BJ (cell line): ENCODE measurements at regions not wholly inside any gene's neighbourhood (a gene's known extent, or its start where the extent isn't known, plus 50 kb on each side); places are given as distances from the start of the nearest gene placed in this dataset.

Experiments used
- CTCF ChIA-PET: fragments of 350-600 bp; formaldehyde crosslinking; extraction: SDS; loops from one replicate; lab custom pipeline; 2021; ENCODE audit warnings: antibody characterized with exemption, inconsistent platforms; lab: Yijun Ruan, JAX
- POLR2A ChIA-PET: fragments of 300-600 bp; sonication (Branson Sonifier 250); formaldehyde crosslinking; extraction: SDS; loops from one replicate; lab custom pipeline; 2021; ENCODE audit warnings: antibody characterized with exemption; lab: Charles Lee
- DNase-seq: peaks from one replicate; pipeline ENCODE4 v3.0.0-alpha.2; 2011; ENCODE audit warnings: low read depth
- H3K27me3 ChIP-seq: 2 replicates; pipeline ENCODE4 v1.6.0; 2011; ENCODE audit warnings: low read length; ENCODE audit not compliant: control insufficient read depth, insufficient read depth
- H3K36me3 ChIP-seq: 2 replicates; pipeline ENCODE4 v1.5.1; 2011; ENCODE audit warnings: low read length; ENCODE audit not compliant: control insufficient read depth, insufficient read depth
- H3K4me3 ChIP-seq: 2 replicates; pipeline ENCODE4 v1.5.1; 2011; ENCODE audit warnings: low read depth, mild to moderate bottlenecking, control low read depth, low read length
- TF ChIP-seq, protein P1 (sequence below): IDR thresholded peaks from 2 replicates; pipeline ENCODE4 v1.5.1; 2011; ENCODE audit warnings: low read depth, mild to moderate bottlenecking, control low read depth, inconsistent platforms, low read length, moderate library complexity; ENCODE audit not compliant: insufficient read depth

DNA sequence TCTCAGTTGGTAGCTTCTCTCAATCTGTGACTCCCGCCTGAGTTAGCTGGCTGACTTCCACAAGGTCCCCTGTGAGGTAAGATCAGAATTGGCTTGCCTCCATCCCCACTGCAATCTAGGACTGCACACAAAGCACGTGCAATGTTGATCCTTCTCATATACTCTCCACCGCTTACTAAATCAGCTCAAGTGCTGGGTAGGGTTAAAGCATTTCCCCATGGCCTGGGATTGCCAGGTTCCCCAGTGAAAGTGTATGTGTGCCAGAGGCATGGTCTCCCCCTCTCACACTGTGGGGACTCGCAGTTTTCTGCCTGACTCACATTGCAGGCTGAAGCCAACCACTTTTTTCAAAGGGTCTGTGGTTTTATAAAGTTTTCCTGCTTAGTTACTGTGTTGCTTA is 886.9 kb downstream of the FAM133A start:
- Histone ChIP-seq H3K36me3 (no peaks in the 10 kb centered on the region), H3K4me3 (no peak overlapping the region), H3K27me3 (no peaks in the 10 kb centered on the region)
- POLR2A ChIA-PET = no interaction called here
- TF ChIP-seq, protein P1, sequence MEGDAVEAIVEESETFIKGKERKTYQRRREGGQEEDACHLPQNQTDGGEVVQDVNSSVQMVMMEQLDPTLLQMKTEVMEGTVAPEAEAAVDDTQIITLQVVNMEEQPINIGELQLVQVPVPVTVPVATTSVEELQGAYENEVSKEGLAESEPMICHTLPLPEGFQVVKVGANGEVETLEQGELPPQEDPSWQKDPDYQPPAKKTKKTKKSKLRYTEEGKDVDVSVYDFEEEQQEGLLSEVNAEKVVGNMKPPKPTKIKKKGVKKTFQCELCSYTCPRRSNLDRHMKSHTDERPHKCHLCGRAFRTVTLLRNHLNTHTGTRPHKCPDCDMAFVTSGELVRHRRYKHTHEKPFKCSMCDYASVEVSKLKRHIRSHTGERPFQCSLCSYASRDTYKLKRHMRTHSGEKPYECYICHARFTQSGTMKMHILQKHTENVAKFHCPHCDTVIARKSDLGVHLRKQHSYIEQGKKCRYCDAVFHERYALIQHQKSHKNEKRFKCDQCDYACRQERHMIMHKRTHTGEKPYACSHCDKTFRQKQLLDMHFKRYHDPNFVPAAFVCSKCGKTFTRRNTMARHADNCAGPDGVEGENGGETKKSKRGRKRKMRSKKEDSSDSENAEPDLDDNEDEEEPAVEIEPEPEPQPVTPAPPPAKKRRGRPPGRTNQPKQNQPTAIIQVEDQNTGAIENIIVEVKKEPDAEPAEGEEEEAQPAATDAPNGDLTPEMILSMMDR = no peak
- no peak for DNase-seq
- CTCF ChIA-PET = no interaction called here

DNA sequence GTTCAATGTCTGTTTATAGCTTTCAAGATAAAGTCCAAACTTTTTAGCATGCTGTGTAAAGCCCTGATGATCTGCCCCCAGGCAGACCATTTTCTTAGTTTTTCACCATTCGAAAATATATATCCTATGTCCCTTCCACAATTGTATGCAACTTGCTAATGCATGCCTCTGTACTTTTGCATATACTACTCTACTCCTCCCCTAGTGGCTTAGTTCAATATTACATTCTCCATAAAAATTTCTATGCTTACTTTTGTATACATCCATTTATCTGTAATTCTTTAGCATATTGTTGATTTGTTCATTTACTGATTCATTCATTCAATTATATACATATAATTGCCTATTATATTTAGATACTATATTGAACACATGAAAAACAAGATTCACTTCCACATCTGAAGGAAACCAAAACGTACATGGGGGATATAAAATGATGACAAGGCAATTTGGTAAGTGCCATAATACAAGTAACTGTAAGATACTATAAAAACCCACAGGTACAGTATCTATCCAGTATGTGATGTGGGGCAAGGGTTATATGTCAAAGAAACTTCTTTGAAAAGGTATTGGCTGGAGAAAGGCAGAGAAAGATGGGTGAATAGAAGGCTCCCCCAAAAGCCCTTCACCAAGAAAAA is 902.5 kb downstream of the FAM133A start:
- TF ChIP-seq, protein P1 = no peak
- POLR2A ChIA-PET = no interaction called here

DNA sequence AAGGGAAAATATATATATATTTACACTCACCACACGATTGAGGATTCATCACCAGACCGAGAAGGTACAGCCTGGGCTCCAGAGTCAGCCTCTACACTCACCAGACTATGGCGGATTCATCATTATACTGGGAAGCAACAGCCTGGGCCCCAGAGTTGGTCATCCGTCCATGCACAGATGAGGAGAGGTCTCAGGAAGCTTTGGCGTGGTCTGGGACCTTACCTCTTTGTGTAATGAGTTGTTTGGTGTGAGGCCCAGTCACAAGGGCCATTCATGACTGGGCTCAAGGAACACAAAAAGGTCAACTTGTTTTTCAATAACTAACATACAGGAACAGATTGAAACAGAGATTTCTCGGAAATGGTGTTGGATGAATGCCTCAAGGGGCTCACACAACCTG is 926.1 kb downstream of the FAM133A start:
- H3K27me3 ChIP-seq = no peaks in the 10 kb centered on the region
- no peak overlapping the region for H3K4me3 ChIP-seq
- TF ChIP-seq, protein P1 = no peak
- ChIA-PET CTCF (no interaction called here), POLR2A (no interaction called here)
- DNase-seq = no peak
- no peaks in the 10 kb centered on the region for H3K36me3 ChIP-seq

More for the DNA sequence above, 902.5 kb downstream of the FAM133A start:
- no peaks in the 10 kb centered on the region for H3K27me3 ChIP-seq
- CTCF ChIA-PET = no interaction called here
- no peak overlapping the region for H3K4me3 ChIP-seq
- no peaks in the 10 kb centered on the region for H3K36me3 ChIP-seq
- no peak for DNase-seq

DNA sequence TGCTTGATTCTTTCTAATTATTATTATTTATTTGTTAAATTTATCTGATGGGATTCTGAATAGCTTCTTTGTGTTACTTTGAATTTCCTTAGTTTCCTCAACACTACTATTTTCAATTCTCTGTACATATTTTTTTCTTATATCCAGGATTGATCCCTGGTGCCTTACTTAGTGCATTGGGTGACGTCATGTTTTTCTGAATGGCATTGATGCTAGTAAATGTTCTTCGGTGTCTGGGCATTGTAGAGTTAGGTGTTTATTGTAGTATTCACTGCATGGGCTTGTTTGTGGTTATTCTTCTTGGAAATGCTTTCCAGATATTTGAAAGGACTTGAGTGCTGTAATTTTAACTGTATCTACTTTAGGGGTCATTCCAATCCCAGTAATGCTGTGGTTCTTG is 938.1 kb downstream of the FAM133A start:
- TF ChIP-seq, protein P1 = no peak
- ChIA-PET CTCF (no interaction called here), POLR2A (no interaction called here)
- no peak for DNase-seq
- no peaks in the 10 kb centered on the region for H3K27me3 ChIP-seq
- H3K36me3 ChIP-seq = no peaks in the 10 kb centered on the region
- no peak overlapping the region for H3K4me3 ChIP-seq

DNA sequence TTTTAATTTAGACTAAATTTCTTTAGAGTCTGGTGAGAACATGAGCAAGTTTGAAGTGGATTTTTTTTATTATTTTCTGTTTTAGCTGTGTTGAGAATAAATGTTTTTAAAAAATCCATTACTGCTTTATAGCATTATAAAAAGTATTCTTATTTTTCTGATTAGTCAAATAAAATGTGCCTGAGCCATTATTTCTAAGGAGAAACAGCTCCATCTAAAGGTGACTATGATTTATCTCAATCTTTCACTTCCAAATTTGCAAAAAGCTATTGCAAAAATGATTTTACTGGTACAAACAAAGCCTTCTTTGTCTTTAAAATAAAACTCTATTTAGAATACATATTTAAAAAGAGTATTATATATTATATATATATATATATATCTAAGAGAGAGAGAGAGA is 959.2 kb downstream of the FAM133A start:
- TF ChIP-seq, protein P1 = no peak
- ChIA-PET POLR2A (no interaction called here), CTCF (no interaction called here)
- no peaks in the 10 kb centered on the region for H3K27me3 ChIP-seq
- DNase-seq = no peak
- H3K36me3 ChIP-seq = no peaks in the 10 kb centered on the region
- H3K4me3 ChIP-seq = no peak overlapping the region
